HG03175 (cell line): ENCODE measurements at regions not wholly inside any gene's neighbourhood (a gene's known extent, or its start where the extent isn't known, plus 50 kb on each side); places are given as distances from the start of the nearest gene placed in this dataset.

Experiments
- ATAC-seq: cut with Tn5 transposase; IDR thresholded peaks from one replicate; pipeline ENCODE4 v1.9.1; 2021; ENCODE audit warnings: mild to moderate bottlenecking, moderate library complexity; ENCODE audit not compliant: unreplicated experiment

GRCh38 chr2:134134827-134135226 is 119.0 kb upstream of the MGAT5 start:
- ATAC-seq, result no peak

- ATAC-seq, result no peak
These were observed 118.1 kb upstream of the MGAT5 start for GRCh38 chr2:134135793-134136192.

GRCh38 chr2:134136731-134137130 is 117.1 kb upstream of the MGAT5 start:
- no peak for ATAC-seq

GRCh38 chr2:134137182-134137611 is 116.7 kb upstream of the MGAT5 start:
- ATAC-seq, result no peak

- ATAC-seq, result no peak
These were observed 115.8 kb upstream of the MGAT5 start for GRCh38 chr2:134138115-134138514.

GRCh38 chr2:134139611-134140010 is 114.3 kb upstream of the MGAT5 start:
- ATAC-seq, result no peak

GRCh38 chr2:134140251-134140661 is 113.6 kb upstream of the MGAT5 start:
- no peak for ATAC-seq

GRCh38 chr2:134141598-134142340 is 112.1 kb upstream of the MGAT5 start:
- ATAC-seq, result no peak

GRCh38 chr2:134142341-134142738 is 111.5 kb upstream of the MGAT5 start:
- ATAC-seq, result no peak

- ATAC-seq, result no peak
These were observed 111.0 kb upstream of the MGAT5 start for GRCh38 chr2:134142903-134143302.

- no peak for ATAC-seq
These were observed 110.3 kb upstream of the MGAT5 start for GRCh38 chr2:134143568-134143967.

- ATAC-seq, result no peak
These were observed 109.7 kb upstream of the MGAT5 start for GRCh38 chr2:134144081-134144596.

GRCh38 chr2:134144651-134145050 is 109.2 kb upstream of the MGAT5 start:
- no peak for ATAC-seq

- ATAC-seq, result no peak
These were observed 108.4 kb upstream of the MGAT5 start for GRCh38 chr2:134145519-134145918.

GRCh38 chr2:134146161-134146560 is 107.7 kb upstream of the MGAT5 start:
- ATAC-seq, result no peak

GRCh38 chr2:134146620-134147019 is 107.3 kb upstream of the MGAT5 start:
- no peak for ATAC-seq

- no peak for ATAC-seq
These were observed 105.7 kb upstream of the MGAT5 start for GRCh38 chr2:134148172-134148571.

- no peak for ATAC-seq
These were observed 104.9 kb upstream of the MGAT5 start for GRCh38 chr2:134148843-134149472.

- no peak for ATAC-seq
These were observed 104.0 kb upstream of the MGAT5 start for GRCh38 chr2:134149904-134150303.

- ATAC-seq, result no peak
These were observed 103.1 kb upstream of the MGAT5 start for GRCh38 chr2:134150760-134151159.

GRCh38 chr2:134152045-134153010 is 101.5 kb upstream of the MGAT5 start:
- no peak for ATAC-seq
